ENCODE measurements at regions not wholly inside any gene's neighbourhood (a gene's known extent, or its start where the extent isn't known, plus 50 kb on each side); places are given as distances from the start of the nearest gene placed in this dataset.

DNA sequence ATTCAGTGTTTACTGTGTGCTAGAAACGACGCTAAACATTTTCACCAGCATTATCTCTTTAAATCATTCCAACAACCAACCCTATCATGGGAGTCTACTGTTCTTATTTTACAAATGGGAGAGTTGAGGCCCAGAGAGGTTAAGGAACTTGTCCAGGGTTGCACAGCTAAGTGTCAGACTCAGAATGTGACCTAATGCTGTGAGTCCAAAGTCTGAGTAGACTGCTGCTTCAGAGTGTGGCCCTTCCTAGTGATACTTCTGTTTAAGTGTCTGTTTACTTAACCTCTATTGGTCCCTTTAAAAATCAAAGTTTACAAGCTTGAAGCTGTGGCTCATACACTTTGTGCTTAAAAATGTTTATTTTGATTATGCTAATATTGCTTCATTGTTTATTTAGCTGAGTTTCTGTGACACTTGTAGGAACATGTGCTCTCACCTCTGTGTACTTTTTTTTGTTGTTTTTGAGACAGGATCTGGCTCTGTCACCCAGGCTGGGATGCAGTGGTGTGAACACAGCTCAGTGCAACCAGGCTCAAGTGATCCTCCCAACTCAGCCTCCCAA is 84.4 kb upstream of the SYPL1 start:
- DNase-seq: no peak

DNA sequence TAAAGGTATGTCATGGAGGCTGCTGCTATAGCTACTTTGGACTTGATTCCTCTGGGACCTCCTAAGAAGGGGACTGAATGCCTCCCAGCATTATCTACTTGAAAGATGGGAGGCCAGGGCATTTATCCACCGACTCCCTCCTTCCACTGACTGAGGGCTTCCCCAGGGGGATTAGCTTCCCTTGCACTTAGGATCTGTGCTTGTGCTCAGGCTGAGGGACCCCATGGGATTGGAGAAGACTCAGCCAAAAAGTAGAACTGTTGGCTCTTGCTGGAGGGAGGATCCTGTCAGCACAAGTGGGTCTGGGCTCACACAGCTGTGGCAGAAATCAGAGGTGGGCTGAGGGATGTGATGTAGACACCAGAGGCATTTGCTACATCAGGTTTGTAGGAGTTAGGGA is 81.5 kb upstream of the SYPL1 start:
- no peak for DNase-seq

GRCh38 chr7:106190589-106191330 is 78.6 kb upstream of the SYPL1 start:
- peak; percentile 49 for DNase-seq

- DNase-seq: no peak
Observed at GRCh38 chr7:106187613-106188350, 75.7 kb upstream of the SYPL1 start.

- no peak for DNase-seq
Observed at GRCh38 chr7:106185719-106186118, 73.6 kb upstream of the SYPL1 start.

DNA sequence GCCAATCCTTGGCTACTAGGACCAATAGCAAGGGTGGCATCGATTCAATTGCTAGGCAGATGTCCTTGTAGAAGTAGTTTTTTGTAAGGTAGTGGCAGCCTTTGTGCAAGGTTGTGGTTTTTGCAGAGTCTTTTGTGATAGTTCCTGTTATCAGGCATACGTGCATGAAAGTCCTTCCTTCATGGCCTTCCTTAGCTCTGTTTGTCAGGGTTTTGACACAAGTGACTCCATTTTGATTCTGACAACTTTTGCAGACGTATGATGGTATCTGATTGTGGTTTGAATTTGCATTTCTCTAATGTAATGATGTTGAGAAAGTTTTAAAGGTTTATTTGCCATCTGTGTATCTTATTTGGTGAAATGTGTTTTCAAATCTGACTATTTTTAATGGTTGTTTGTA is 71.8 kb upstream of the SYPL1 start:
- no peak for DNase-seq

DNA sequence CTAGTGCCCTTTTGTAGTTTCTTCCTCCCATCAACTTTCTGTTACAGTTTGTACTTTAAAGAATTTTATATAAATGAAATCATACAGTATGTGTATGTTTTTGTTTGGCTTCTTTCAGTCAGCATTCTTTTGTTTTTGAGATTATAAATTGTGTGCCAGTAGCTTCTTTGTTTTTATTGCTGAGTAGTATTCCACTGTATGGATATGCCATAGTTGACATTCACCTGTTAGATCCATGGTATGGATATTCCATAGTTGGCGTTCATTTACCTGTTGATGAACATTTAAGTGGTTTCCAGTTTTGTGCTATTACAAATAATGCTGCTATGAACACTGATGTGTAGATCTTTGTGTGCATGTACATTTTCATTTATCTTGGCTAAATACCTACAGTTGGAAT is 70.8 kb upstream of the SYPL1 start:
- DNase-seq: no peak

DNA sequence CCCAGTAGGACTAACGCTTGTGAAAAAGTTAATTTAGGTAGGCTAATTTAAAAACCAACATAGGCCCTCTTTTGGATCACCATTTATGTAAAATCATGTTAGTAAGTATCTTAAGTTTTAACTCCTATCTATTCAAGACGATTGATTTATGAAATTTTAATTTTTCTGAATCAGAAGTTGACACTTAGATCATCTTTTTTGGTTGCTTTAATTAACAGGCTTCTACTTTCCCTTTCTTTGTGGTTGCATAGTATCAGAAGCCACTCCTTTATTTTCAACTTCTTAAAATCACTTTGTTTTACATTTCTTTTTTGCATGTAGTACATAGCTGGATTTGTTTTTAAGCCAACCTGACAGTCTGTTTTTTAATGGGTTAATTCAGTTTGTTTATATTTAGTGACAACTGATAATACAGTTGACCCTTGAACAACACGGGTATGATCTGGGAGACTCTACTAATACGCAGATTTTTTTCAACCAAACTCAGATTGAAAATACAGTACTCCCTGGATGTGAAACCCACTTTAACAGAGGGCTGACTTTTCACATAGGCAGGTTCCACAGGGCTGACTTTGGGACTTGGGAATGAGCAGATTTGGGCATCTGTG is 69.7 kb upstream of the SYPL1 start:
- DNase-seq: no peak

GRCh38 chr7:106180721-106181120 is 68.6 kb upstream of the SYPL1 start:
- peak; percentile 50 for DNase-seq

- no peak for DNase-seq
Observed at GRCh38 chr7:106179256-106179655, 67.1 kb upstream of the SYPL1 start.

DNA sequence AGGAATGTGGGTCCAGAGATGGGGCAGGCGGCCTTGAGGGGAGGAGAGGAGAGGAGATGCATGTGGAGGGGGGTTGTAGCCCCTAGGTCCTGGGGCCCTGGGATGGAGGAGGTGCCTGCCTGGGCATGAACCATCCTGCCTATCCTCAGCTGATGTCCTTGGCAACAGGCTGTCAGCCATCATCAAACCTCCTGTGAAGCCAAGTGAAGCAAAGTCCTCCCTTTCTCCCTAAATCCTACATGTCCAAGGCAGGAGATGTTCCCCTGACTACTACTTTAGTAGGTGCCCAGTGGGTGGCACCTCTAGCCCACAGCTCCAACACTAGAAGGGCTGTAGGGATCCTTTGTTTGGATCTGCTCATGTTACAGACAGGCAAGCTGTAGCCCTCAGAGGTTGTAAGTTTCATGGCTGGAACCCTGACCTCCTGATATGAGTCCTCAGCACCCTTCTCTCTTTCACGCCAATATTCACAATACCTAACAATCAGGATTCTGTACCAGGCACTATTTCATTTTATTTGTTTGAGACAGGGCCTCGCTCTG is 66.6 kb upstream of the SYPL1 start:
- DNase-seq: peak; percentile 66

DNA sequence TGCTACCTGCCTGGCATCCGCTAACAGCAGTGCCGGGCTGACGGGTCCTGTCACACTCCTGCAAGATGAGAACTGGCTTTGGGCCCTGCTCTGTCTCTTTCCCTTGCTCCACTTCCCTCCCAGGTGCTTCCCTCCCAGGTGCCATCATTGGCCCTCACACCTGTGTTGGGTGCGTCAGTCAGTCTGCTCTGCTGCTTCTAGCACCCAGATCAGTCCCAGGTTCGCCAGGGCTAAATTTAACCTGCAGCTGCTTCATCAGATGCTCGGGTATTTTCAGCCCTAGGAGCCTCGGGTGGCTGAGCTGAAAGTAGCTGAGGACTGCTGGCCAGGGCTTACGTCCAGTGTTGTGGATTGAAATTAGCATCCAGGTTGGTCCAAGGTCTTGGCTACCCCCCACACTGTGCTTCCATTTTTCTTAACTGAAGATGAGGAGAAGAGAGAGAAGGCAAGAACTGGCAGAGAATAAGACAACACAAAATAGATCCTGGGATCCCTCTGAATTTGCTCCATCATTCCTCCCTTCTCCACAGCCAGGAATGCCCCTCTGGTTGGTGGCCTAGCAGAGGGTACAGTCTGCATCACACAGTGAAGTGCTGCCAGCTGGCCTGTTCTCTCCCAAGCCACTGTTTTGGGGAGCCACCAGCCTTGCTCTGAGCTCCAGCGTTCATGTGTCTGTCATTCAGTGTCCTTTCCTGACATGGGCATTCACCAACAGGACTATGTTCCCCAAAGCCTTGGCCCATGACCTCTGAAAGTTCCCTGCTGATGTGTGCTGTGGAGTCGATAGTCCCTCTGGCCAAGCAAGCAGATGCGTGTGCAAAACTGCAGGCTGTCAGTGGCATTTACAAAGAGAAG is 65.9 kb upstream of the SYPL1 start:
- no peak for DNase-seq

GRCh38 chr7:106177300-106177690 is 65.2 kb upstream of the SYPL1 start:
- DNase-seq: no peak

DNA sequence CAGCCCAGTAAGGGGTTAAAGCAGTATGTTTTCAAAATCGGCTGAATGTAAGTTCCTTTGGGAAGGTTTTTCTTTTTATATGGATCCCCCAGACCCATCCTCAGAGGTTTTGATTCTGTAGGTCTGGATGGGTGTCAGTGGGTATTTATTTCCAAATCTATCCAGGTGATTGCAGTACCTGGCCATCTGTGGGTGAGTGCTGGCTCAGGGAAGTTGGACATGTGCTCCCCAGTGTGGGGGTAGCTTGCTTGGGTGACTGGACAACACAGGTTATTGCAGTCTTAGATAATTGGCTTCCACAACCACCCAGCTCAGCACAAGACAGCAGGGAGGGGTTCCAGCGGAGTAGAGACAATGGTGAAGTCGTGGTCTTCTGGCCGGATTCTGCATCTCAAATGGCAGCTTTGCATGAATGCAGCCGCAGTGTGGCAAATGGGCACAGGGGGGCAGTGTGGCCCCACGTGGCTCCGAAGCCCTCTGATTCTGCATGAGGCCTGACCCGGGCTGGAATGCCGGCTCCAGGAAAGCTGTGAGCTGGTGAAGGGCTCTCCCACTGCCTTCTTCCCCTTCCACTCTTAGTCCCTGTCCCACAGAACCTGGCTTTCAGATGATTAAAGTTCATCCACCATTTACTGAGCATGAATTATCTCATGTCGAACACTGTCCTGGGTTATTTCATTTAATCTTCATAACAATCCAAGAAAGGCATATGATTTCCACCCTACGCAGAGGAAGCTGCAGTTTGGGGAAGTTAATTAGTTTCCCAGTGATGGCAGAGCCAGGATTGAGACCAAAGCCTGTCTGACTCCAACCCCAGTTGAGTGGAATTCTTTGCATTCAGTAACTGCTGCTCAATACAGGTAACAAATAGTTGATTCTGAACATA is 64.5 kb upstream of the SYPL1 start:
- DNase-seq: peak; percentile 64

DNA sequence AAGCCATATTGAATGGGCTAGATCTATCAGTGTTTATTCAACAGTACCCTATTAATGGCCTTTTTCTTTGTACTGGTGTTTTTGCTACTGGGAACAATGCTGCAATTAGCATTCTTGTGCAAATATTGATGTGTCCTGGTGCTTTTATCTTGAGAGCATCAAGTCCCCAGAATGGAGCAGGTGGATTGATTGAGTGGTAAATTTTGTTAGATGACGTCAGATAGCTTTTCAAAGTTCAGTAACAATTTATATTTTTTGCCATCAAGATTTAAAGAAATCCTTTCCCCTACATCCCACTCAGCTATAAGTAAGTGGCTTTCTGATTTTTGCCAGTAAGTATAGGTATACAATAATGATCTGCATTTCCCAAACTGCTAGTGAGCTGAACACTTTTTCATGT is 63.4 kb upstream of the SYPL1 start:
- DNase-seq: peak; percentile 91

DNA sequence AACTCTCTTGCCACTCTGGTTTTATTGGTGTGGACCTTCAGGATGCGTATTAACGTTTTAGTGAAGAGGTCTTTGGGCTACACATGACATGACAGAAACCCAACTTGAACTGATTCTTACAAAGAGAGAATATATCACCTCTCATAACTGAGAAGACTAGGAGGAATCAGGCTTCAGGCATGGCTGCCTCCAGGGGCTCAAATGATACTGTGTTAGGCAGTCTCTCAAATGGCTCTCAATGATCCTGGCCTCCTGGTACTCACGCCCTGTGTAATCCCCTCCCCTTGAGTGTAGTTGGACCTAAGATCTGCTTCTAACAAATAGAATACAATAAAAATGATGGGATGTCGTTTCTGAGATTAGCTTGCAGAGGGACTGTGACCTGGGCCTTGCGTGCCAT is 58.5 kb upstream of the SYPL1 start:
- DNase-seq: no peak

DNA sequence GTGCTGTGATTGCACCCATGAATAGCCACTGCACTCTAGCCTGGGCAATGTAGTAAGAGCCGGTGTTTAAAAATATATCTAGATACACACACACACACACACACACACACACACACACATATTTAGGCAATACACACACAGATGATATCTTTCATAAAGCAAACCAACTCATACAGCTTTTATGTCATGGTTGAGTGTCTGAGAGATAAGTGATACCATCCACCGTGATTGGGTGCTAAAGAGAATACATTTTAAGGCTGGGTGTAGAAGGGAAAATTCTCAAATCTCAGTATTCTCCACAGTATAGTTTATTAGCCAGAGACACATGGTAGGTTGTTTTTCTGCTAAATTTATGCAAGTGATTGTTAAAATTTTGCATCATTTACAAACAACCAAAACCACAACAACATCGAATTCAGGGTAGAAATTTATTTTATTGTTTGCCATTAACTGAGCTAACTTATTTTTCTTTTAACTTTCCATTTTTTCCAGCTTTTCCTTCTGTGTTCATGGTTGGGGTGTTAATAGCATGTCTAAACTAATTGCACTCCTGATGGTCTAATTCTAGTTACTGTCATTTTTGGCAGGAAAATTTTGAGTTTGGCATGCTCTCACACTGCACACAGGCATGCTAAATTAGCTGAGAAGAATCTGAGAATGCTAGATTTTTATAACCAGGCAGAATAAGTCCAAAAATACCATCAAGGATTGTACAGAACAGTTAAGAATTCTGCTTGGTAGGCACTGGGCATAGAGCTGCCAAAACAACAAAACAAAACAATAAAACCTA is 57.9 kb upstream of the SYPL1 start:
- DNase-seq: no peak

GRCh38 chr7:106167439-106168136 is 55.5 kb upstream of the SYPL1 start:
- no peak for DNase-seq

DNA sequence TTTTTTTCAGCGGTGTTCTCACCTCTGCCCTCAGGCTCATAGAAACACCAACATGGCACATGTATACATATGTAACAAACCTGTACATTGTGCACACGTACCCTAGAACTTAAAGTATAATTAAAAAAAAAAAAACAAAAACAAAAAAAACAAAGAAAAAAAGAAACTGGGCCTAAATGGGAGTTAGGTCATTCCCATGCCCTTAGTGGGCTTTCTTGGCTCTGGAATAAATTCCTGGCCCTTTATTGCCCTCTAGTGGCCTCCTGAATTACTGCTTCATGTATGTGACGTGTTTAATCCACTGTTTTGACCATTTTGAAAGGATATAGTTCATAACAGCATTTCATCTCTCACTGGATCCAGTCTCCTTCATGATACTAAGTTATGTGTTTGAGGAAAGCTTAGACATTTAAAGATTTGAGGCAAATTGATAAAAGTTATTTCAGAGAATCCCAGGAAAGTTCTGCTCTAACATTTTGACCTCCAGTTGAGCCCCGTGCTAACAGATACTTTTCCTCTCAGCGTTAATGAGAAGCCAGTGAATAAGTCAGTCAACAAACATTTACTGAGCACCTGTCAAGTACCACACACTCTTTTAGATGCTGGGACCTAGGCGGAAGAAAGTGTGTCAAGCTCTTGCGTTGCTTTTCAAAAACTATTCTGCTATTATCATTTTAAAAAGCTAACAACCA is 54.7 kb upstream of the SYPL1 start:
- DNase-seq: peak; percentile 5
